ENCODE measurements at regions not wholly inside any gene's neighbourhood (a gene's known extent, or its start where the extent isn't known, plus 50 kb on each side); places are given as distances from the start of the nearest gene placed in this dataset.
"Not testable (repeated sequence)": the region's sequence is repeated elsewhere in the genome, so short reads cannot be mapped to it uniquely, and the experiment has no call there.

DNA sequence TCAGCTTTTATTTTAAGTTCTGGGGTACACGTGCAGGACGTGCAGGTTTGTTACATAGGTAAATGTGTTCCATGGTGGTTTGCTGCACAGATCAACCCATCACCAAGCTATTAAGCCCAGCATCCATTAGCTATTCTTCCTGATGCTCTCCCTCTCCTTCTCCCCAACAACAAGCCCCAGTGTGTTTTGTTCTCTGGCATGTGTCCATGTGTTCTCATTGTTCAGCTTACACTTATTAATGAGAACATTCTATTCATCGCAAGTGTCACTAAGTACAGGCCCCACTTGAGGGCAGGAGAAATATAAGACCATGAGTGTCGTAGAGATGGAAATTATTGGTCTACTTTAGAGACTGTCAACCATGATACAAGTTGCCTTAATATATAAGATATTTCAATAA, 615.1 kb downstream of the CDH8 start:
- DNase-seq: no peak

GRCh38 chr16:61419791-61420190, 616.4 kb downstream of the CDH8 start:
- no peak for DNase-seq

- DNase-seq: not testable (repeated sequence)
These were observed 617.4 kb downstream of the CDH8 start for GRCh38 chr16:61418802-61419201.

GRCh38 chr16:61415126-61415525, 621.1 kb downstream of the CDH8 start:
- no peak for DNase-seq

GRCh38 chr16:61413021-61413420, 623.2 kb downstream of the CDH8 start:
- DNase-seq: no peak

- DNase-seq: no peak
These were observed 623.7 kb downstream of the CDH8 start for GRCh38 chr16:61412562-61412961.

GRCh38 chr16:61409604-61410003, 626.6 kb downstream of the CDH8 start:
- DNase-seq: no peak

DNA sequence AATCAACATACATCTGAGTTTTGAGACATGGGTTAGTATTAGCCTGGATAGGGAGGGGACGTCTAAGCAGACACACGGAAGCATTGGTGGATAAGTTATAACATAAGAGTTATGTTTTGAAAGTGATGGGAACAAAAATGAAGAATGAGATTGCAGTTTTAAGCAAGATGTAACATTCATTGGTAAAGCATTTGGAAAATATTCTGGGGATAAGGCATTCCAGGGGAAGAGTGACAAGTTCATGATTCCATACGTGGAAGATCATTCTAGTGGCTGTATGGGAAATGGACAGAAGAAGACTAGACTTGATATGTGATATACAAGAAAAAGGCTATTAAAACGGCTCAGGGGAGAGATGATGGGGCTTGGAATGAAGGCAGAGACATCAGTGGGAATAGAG, 632.9 kb downstream of the CDH8 start:
- no peak for DNase-seq

- DNase-seq: no peak
These were observed 644.3 kb downstream of the CDH8 start for GRCh38 chr16:61391896-61392295.

DNA sequence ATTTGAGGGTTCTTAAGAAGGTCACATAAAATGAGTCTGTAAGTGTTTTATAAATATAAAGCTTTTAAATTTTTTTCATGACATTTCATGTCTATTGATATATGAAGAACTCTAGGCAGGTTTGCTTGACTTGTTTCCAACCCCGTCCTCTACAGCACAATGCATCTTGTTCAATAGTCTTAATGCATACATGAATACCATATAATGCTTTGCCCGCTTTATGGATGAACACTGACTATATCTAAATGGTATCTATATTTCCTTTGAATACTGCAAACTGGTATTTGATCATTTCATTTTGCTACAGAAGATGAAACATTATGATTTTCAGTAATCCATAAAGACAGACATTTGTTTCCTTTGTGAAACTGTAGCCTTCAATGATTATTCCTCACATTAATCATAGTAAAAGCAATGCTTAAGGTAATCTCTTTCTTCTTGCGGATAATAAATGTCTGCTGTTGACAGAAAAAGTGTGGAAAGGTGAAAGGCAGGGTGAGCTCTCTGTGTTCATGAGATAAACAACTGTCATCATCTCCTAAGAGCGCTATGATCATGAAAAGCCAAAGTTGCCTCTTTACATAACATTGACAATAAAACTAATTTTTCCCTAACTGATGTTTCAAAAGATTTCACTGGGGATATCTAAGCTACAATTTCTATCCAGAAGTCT, 645.1 kb downstream of the CDH8 start:
- no peak for DNase-seq

GRCh38 chr16:61385392-61386071, 650.7 kb downstream of the CDH8 start:
- DNase-seq: no peak

GRCh38 chr16:61382435-61382834, 653.8 kb downstream of the CDH8 start:
- no peak for DNase-seq

DNA sequence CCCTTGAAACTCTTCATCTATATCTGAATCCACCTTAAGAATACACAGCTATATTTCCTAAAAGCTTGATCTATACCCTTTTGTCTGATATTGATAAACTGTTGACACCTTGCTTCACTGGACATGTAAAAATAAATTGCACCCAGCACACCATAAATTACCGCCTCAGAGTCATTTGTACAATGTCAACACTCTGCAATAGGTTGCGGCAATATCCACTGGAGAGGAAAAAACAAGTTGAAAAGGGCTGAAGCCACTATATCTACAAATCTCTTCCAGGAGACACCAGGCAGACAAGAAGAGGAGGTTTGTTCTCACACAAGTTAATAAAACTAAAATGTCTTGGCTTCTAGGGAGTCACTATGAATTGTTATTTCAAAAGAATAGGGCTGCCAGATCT, 656.9 kb downstream of the CDH8 start:
- no peak for DNase-seq

DNA sequence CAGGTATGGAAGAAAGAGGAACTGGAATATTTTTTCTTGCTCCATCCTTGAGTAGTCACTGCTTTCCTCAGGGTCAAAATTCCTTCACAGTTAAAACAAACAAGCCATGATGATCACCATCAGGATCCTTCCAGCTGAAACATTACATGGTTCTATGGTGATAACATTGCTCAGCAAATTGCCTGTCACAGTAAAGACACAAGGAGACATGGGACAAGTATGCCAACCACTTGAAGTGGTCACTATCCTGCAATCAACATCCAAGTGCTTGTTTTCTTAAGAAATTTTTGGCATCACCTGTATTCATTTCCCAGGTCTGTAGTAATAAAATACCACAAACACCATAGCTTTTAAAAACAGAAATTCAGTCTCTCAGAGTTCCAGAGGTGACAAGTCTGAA, 662.2 kb downstream of the CDH8 start:
- no peak for DNase-seq

DNA sequence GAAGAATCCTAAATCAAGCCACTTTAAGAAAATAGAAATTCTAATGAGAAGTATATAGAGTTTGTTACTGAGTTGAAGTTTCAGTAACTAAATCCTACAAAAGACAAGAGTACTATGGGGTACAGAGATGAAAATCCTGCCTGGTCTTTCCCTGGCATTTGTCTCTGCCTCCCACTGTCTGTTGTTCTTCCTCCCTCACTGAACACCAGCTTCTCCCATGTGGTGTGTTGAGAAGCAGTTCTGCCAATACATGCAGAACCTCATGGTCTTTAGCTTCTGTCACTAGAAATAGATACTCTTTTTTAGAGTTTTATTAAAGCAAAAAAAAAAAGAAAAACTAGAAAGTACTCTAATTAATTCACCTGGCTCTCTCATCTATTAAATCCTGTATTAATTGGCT, 664.4 kb downstream of the CDH8 start:
- no peak for DNase-seq

DNA sequence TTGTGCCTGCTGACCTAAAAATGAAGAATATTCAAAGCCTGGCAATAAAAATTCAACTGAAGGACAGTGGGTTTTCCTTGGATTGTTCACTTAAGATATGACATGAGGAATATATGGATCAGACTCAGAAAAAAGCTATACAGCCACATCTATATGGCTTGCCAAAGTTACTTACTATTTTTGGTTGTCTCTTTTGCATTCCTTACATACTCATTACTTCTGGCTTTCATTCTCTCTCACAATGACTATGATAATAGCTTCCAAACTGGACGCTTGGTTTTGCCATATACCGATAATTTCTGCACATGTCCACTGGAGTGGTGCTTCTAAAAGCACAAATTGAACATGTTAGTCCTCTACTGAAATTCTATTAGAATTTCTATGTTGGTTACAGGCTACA, 664.9 kb downstream of the CDH8 start:
- DNase-seq: no peak

- DNase-seq: no peak
These were observed 665.7 kb downstream of the CDH8 start for GRCh38 chr16:61370564-61370963.

- no peak for DNase-seq
These were observed 670.2 kb downstream of the CDH8 start for GRCh38 chr16:61366006-61366405.

DNA sequence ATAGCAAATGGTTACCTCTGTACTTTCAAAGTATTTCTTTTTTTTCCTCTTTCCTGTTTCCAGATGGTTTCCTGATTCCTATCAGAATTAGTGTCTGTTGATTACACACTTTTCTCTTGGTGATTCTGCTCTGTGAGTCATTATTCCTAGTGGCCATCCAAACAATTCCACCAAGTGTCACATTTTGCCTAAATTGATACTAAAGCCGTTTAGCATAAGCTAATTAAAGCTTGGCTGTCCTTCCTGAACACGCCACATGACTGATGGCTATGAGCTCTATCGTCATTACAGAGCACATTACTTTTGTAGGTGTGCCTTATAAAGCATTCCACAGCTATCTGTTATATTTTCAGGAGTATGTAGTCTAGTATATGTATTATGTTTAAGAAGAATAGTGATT, 671.2 kb downstream of the CDH8 start:
- no peak for DNase-seq

DNA sequence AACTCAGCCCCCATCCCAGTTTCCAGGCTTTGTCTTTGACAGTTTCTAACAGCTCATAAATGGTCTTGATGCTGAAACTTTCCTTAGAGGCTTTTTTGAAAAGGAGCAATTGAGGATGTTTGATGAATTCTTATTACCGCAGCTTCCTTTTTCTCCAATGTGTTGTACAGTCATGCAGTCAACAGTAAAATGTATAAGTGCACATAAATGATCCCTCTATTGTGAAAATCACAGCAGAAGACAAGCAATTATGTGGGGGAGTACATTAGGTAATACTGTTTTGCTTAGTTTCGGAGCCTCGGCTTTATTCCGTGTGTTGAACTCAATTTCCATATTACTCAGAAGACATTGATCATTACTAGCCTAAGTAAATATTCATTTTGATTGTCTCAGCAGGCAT, 673.7 kb downstream of the CDH8 start:
- DNase-seq: no peak

GRCh38 chr16:61344791-61345190, 691.4 kb downstream of the CDH8 start:
- DNase-seq: no peak

- no peak for DNase-seq
These were observed 703.8 kb downstream of the CDH8 start for GRCh38 chr16:61332461-61332860.

DNA sequence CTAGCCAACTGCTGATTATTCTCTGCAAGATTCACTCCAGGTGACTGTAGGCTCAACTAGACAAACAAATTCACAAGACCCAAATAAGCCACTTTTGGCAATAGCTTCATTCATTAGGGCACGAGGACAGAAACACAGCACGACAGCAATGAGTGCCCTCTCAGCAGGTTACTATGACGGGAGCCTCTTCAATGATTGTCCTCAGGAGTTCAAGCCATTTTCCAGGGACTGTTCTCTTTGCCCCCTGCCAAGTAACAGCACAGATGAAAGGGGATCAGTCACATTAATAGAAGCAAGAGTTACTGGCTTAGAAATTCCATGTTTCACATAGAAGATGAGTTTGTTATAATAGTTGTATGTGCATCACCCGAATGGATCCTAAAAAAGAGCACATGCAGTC, 712.2 kb downstream of the CDH8 start:
- DNase-seq: no peak

DNA sequence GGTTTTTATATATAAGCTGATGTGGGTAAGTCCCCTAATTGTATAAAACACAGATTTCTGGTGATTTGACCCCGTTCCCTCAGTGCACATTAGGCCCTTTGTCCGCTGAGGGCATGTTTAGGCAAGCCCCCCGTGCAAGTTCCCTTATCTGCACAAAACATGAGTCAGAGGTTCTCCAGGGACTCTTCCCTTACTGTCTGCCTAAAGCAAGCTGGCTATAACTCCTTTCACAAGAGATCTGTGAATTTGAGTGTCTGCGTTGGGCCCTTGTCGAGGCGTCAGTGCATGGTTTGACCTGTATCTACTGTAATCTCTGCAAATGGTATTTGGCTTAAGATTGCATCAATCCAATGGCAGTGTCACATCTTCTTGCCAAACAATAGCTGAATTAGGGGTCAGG, 712.8 kb downstream of the CDH8 start:
- no peak for DNase-seq

GRCh38 chr16:61320791-61321190, 715.4 kb downstream of the CDH8 start:
- DNase-seq: no peak
